ENCODE measurements at regions not wholly inside any gene's neighbourhood (a gene's known extent, or its start where the extent isn't known, plus 50 kb on each side); places are given as distances from the start of the nearest gene placed in this dataset.
"Not testable (repeated sequence)": the region's sequence is repeated elsewhere in the genome, so short reads cannot be mapped to it uniquely, and the experiment has no call there.

DNA sequence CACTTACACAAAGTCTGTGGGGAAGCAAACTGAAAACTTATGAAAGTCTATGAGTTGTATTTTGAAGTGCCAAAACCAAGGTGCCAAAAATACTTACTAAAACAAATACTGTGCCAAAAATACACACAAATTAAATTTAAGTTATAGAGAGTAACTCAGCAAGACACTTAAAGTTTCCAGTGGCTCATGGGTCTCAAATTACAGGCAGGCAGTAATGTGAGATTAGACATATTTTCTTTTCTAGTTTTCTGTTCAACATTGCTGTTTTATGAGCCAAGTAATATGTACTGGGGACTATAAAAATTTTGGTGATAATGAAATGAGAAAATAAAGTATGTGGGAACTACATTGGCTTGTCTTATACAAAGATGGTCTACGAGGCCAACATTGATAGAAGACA, 172.2 kb upstream of the SNX2 start:
- no peak for DNase-seq

DNA sequence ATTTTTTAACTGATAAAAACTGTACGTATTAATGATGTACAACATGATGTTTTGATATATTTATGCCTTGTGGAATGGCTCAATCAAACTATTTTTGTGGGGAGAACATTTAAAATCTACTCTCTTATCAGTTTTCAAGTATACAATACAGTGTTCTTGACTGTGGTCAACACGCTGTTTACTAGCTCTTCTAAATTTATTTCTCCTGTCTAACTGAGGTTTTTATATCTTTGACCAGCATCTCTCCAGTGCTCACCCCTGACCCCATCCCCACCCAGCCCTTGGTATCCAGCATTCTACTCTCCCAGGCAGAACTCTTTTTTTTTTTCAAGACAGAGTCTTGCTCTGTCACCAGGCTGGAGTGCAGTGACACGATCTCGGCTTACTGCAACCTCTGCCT, 169.6 kb upstream of the SNX2 start:
- DNase-seq = no peak

DNA sequence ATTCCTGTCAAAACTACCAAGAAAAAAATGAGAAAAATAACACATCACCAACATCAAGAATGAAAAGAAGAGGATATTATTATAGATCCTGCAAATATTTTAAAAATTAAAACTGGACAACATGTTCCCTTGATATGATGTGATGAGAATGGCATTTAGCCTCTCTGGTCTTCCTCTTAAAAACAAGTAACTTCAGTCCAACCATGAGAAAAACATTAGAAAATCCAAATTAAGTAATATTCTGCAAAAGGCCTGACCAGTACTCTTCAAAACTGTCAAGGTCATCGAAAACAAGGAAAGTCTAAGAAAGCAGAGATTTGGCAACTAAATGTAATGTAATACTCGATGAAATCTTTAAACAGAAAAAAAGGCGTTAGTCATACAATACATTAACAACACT, 167.1 kb upstream of the SNX2 start:
- DNase-seq = no peak

DNA sequence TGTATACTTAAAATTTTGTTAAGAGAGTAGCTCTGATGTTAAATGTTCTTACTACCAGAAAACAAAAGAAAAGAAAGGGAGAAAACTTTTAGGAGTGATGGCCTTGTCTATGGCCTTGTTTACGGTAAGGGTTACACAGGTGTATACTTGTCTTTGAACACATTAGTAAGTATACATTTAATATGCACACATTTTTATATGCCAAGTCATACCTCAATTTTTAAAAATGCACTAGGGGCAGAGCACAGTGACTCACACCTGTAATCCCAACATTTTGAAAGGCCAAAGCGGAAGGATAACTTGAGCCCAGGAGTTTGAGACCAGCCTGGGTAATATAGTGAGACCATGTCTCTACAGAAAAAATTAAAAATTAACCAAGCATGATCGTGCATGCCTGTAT, 166.7 kb upstream of the SNX2 start:
- DNase-seq = no peak

- DNase-seq = no peak
These were observed 163.5 kb upstream of the SNX2 start for GRCh38 chr5:122611406-122611805.

DNA sequence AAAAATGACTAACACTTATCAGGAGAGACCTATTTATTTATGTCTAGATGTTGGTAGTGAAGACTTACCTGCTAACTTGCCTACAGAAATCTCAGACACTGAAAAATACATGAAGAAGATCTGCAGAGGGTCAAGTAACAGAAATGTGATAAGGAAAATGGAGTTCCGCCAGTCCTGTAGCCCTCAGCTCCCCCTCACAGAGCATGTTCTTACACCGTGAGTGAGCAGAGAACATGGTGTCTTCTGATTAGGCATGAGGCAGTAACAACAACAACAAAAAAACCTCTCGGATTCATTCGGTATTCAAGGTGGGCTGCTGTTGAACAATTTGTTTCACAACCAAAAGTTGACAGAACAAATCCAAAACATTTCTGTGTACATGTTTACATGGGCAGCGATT, 162.0 kb upstream of the SNX2 start:
- no peak for DNase-seq

DNA sequence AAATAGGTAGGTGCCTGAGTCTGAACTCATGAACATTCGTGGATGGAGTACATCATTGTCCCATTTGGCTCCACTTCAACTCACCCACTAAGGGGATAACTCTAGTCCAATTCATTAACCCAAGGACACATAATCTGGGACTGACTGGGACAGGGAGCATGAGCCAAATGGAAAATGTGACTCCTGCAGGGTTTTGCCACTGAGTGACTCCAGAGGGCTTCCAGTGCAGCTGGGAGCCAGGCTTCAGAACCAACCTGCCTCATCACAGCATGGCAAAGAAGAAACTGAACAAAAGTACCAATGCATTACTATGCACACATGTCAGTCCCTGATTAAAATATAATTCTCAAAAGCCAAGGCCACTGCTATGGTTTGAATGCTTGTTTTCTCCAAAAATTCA, 159.7 kb upstream of the SNX2 start:
- DNase-seq = no peak

DNA sequence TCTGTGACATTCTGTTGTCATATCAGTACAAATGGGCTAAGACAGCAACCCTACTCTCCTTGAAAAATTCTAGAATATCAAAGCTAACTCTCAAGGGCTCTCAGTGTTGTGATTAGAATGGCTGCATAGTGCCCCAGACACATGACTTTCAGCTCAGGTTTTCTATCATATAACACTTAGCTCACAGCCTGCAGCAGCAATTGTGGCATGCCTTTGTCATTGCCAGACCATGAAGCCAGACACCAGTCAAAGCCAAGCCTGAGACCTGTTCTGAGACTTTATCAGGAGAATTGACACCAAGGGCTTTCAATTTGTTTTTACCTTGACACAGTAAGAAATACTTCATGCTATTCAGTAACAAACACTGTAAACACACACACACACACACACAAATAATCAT, 159.0 kb upstream of the SNX2 start:
- DNase-seq = no peak

GRCh38 chr5:122618046-122618445, 156.8 kb upstream of the SNX2 start:
- DNase-seq = not testable (repeated sequence)

GRCh38 chr5:122620768-122621167, 154.1 kb upstream of the SNX2 start:
- DNase-seq = not testable (repeated sequence)

- DNase-seq = not testable (repeated sequence)
These were observed 146.2 kb upstream of the SNX2 start for GRCh38 chr5:122628714-122629113.

DNA sequence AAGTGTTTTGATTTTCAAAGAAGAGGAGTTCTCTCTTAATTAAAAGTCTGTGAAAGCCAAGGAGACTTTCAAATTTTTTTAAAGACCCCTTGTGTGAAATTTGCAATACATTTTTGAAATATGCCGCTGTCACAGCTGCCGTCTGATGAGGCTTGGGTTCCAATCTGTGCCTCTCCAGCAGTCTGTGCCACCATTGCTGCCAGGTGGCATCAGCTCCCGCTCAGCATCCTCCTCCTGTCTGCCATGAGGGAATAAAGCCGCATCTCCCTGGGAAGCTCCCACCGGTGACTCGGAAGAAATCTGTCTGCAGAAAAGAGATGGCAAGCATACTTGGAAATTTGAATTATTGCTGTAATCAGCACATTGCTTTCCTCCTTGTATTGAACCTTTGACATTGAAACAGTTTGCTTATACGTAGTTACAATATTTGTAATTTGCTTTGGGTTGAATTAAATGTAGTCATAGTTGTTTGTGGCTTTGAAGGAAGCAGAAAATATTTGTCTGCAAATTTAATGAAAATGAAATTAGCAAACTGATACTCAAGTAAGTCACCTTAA, 145.7 kb upstream of the SNX2 start:
- DNase-seq = no peak

DNA sequence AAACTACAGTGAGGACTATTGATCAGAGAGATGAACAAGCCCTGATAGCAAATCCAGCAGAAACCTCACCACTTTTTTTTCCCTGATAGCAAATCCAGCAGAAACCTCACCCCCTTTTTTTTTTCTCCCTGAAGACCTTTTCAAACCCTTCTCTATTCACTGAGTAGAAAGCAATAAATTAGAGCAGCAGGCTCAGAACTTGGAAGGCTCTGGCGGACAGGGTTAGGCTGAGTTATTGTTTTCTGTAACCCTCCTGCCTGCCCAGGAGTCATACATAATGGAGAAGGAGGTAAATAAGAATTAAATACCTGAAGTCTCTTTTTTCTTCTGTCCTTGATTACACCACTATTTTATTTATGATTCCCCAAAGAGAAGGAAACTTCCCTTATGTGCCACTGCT, 136.3 kb upstream of the SNX2 start:
- DNase-seq = no peak

DNA sequence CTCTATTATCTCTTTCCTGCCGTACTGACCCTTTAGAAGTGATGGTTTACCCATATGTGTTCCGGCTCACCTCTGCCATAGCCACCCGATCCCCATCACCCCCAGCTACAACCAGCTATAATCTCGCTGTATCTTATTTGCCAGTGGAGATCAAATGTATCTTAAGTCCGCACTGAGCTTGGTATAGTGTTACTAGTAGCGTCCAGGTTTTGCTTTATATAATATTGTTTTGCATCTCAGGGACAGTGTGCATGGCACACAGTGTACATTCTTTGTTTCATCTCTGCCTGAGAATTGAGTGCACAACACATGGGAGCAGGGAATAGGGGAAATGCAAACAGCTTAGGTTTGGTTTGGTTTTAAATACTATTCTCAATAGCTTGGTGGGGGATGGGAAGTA, 135.8 kb upstream of the SNX2 start:
- no peak for DNase-seq

GRCh38 chr5:122639864-122640263, 135.0 kb upstream of the SNX2 start:
- no peak for DNase-seq

GRCh38 chr5:122649080-122649479, 125.8 kb upstream of the SNX2 start:
- DNase-seq = no peak

- no peak for DNase-seq
These were observed 121.5 kb upstream of the SNX2 start for GRCh38 chr5:122653087-122654017.

DNA sequence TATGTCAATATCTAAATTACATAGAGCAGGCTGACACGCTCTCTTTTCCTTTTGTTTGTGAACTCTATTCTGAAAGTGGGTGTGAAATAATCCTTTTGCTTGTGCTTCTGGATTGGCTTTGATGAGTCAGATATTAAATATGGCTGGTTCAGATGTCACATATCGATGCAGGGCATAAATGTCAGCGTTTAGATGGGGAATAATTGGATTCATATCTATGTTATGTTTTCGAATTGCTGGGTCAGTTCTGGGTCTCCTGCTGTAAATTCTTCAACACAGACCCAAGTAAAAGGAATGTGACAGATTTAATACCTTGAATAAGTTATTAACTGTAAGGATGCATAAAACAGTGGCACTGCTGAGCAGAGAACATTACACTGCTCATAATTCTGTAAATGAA, 118.7 kb upstream of the SNX2 start:
- no peak for DNase-seq

- no peak for DNase-seq
These were observed 118.3 kb upstream of the SNX2 start for GRCh38 chr5:122656577-122656976.

DNA sequence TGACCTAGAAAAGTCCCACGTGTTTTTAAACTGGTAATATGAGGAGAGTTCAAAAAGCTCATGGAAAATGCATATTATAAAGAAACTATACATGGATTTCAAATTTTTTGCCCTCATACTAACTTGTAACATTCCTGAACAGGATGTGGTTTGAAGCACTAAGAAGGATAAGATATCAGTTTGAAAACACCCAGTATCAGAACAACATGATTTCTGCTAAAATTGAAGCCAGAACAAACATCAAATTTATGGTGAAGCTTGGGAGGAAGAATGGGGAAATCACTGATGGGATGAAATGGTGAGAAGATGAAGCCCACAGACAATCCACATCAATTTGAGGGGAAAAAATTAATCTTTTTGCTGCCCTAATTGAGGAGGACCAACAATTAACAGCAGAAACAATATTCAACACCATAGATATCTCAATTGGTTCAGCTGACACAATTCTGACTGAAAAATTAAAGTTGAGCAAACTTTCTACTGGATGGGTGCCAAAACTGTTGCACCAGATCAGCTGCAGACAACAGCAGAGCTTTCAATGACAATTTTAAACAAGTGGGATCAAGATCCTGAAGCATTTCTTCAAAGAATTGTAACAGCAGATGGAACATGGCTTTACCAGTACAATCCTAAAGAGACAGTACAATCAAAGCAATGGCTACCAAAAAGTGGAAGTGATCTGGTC, 113.2 kb upstream of the SNX2 start:
- DNase-seq = no peak

DNA sequence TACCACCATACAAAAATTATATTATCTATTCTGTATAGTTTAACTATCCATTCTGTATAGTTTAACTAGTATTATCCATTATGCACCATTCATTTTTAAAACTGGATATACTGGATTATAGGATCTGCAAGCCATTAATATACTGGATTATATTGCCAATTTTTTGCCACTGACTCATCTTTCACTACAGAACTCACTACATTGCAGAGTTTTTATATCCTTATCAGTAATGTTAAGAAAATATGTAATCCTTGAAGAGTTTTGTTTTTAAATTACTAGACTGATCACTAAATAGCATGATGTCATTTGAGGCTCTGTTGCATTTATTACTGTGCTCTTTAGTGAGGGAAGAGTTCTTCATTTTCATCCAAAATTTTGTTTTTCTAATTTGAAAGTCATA, 109.8 kb upstream of the SNX2 start:
- no peak for DNase-seq

GRCh38 chr5:122668552-122668951, 106.3 kb upstream of the SNX2 start:
- no peak for DNase-seq

GRCh38 chr5:122669709-122670108, 105.2 kb upstream of the SNX2 start:
- DNase-seq = not testable (repeated sequence)

DNA sequence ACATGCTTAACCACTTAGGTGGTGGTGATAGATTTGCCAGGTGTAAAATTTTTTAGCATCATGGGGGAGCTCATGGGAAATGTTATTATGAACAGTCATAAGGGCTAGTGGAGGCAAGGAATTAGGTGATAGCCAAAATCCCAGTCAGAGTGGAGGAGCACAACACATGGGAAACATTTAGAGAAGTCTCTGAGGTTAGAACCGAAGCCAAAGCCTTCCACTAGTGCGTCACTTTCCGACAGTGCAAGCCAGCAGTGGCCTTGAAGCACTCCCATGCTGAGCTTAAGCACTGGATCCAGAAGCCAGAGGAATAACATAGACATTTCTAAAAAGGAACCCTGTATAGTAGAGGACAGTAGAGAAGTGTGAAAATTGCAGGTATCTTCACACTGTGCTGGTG, 101.5 kb upstream of the SNX2 start:
- no peak for DNase-seq
